ENCODE measurements at regions not wholly inside any gene's neighbourhood (a gene's known extent, or its start where the extent isn't known, plus 50 kb on each side); places are given as distances from the start of the nearest gene placed in this dataset.

DNA sequence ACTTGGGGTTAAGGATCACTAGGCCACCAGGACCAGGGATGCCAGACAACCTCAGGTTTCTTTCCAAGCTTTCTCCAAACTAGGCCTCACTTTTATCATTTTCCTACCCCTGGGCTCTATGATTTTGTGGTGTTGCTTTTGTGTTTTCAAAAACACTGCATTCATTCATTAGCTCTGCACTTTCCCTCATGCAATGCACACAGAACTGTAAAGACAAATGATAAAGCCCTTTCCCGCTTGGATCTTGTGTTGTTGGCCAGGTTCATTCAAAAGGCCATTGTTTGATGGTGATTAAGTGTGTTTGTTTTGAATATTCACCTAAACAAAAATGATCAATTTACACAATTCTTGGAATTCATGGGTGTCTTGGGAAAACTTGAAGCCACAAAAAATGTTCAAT lies 210.7 kb upstream of the TNP1 start:
- ChIA-PET POLR2A (no interaction called here), CTCF (no interaction called here)
- TF ChIP-seq TARDBP (IDR thresholded peaks at IDR 0.05) (no peak), BHLHE40 (IDR thresholded peaks at IDR 0.05; ENCODE audit: borderline replicate concordance) (no peak), ZNF384 (IDR thresholded peaks at IDR 0.05) (no peak), NFRKB (IDR thresholded peaks at IDR 0.05) (no peak), LEF1 (IDR thresholded peaks at IDR 0.05; ENCODE audit: borderline replicate concordance) (no peak), SP1 (IDR thresholded peaks at IDR 0.05) (no peak), CTBP1 (IDR thresholded peaks at IDR 0.05; ENCODE audit: borderline replicate concordance) (no peak), FOXM1 (IDR thresholded peaks at IDR 0.05; ENCODE audit: borderline replicate concordance) (no peak), ARNT (IDR thresholded peaks at IDR 0.05) (no peak), FOXA1 (IDR thresholded peaks at IDR 0.05) (no peak), SUZ12 (IDR thresholded peaks at IDR 0.05) (no peak), HDGF (IDR thresholded peaks at IDR 0.05; ENCODE audit: borderline replicate concordance) (no peak), L3MBTL2 (conservative IDR thresholded peaks at IDR 0.05) (no peak), ELF4 (IDR thresholded peaks at IDR 0.05) (no peak), FOXK2 (IDR thresholded peaks at IDR 0.05) (no peak)
- TF ChIP-seq, protein P1, sequence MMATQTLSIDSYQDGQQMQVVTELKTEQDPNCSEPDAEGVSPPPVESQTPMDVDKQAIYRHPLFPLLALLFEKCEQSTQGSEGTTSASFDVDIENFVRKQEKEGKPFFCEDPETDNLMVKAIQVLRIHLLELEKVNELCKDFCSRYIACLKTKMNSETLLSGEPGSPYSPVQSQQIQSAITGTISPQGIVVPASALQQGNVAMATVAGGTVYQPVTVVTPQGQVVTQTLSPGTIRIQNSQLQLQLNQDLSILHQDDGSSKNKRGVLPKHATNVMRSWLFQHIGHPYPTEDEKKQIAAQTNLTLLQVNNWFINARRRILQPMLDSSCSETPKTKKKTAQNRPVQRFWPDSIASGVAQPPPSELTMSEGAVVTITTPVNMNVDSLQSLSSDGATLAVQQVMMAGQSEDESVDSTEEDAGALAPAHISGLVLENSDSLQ (IDR thresholded peaks at IDR 0.05), result no peak
- no peak for DNase-seq (ENCODE audit: extremely low spot score)

DNA sequence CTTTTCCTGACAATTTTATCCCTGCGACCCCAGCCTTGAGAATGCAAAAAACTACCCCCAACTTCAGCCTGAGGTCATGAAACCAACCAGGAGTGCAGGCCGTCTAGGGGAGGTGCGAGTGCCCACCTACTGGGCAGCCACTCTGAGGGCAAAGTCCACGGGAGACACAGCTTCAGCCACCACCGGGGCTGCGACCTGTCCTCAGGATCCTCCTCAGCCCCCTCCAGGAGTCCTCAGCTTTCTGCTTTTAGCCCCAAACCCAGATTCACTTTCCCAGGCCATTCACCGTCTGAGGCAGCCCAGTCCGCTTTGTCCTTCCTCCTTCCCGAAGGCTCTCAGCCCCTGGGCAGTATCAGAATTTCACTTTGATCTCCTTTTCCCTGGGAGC lies 210.2 kb upstream of the TNP1 start:
- ChIA-PET POLR2A (no interaction called here), CTCF (no interaction called here)
- TF ChIP-seq FOXA1 (IDR thresholded peaks at IDR 0.05) (no peak), CTBP1 (IDR thresholded peaks at IDR 0.05; ENCODE audit: borderline replicate concordance) (no peak), FOXM1 (IDR thresholded peaks at IDR 0.05; ENCODE audit: borderline replicate concordance) (no peak), L3MBTL2 (conservative IDR thresholded peaks at IDR 0.05) (no peak), BHLHE40 (IDR thresholded peaks at IDR 0.05; ENCODE audit: borderline replicate concordance) (no peak), ZNF384 (IDR thresholded peaks at IDR 0.05) (no peak), SP1 (IDR thresholded peaks at IDR 0.05) (no peak), TARDBP (IDR thresholded peaks at IDR 0.05) (no peak), LEF1 (IDR thresholded peaks at IDR 0.05; ENCODE audit: borderline replicate concordance) (no peak), ARNT (IDR thresholded peaks at IDR 0.05) (no peak), SUZ12 (IDR thresholded peaks at IDR 0.05) (no peak), NFRKB (IDR thresholded peaks at IDR 0.05) (no peak), FOXK2 (IDR thresholded peaks at IDR 0.05) (no peak), ELF4 (IDR thresholded peaks at IDR 0.05) (no peak), HDGF (IDR thresholded peaks at IDR 0.05; ENCODE audit: borderline replicate concordance) (no peak)
- TF ChIP-seq, protein P1 (IDR thresholded peaks at IDR 0.05), result no peak
- no peak for DNase-seq (ENCODE audit: extremely low spot score)

DNA sequence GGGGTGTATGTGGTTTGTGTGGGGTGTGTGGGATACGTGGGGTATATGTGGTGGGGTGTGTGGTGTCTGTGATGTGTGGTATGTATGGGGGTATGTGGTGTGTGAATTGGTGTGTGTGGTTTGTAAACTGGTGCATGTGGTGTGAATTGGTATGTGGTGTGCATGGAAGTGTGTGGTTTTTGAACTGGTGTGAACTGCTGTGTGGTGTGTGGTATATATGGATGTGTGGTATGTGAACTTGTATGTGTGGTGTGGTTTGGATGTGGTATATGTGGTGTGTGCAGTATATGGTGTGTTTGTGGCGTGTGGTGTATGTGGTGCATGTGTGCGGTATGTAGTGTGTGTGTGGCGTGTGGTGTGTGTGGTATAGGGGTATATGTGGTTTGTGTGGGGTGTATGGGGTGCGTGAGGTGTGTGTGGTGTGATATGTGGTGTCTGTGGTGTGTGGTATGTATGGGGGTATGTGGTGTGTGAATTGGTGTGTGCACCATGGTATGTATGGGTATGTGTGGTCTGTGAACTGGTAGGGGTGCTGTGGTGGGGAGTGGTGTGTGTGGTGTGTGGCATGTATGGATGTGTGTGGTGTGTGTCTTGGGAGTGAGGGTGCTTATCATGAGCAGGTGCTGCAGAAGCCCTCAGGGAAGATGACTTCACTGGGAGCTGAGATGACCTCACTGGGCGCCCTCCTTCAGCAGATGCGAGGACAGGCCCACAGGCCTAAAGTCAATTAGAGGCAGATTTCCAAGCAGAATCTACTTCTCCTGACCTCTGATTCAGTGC lies 209.6 kb upstream of the TNP1 start:
- CTCF ChIA-PET, result no interaction called here
- POLR2A ChIA-PET, result no interaction called here
- DNase-seq (ENCODE audit: extremely low spot score), result no peak
- no peak for TF ChIP-seq FOXA1 (IDR thresholded peaks at IDR 0.05)
- TF ChIP-seq ARNT (IDR thresholded peaks at IDR 0.05), result no peak
- TF ChIP-seq TARDBP (IDR thresholded peaks at IDR 0.05), result no peak
- TF ChIP-seq FOXM1 (IDR thresholded peaks at IDR 0.05; ENCODE audit: borderline replicate concordance), result no peak
- no peak for TF ChIP-seq HDGF (IDR thresholded peaks at IDR 0.05; ENCODE audit: borderline replicate concordance)
- TF ChIP-seq L3MBTL2 (conservative IDR thresholded peaks at IDR 0.05), result no peak
- no peak for TF ChIP-seq CTBP1 (IDR thresholded peaks at IDR 0.05; ENCODE audit: borderline replicate concordance)
- TF ChIP-seq LEF1 (IDR thresholded peaks at IDR 0.05; ENCODE audit: borderline replicate concordance), result no peak
- no peak for TF ChIP-seq FOXK2 (IDR thresholded peaks at IDR 0.05)
- no peak for TF ChIP-seq ELF4 (IDR thresholded peaks at IDR 0.05)
- TF ChIP-seq, protein P1 (IDR thresholded peaks at IDR 0.05), result no peak
- no peak for TF ChIP-seq ZNF384 (IDR thresholded peaks at IDR 0.05)
- TF ChIP-seq NFRKB (IDR thresholded peaks at IDR 0.05), result no peak
- TF ChIP-seq SUZ12 (IDR thresholded peaks at IDR 0.05), result no peak
- no peak for TF ChIP-seq BHLHE40 (IDR thresholded peaks at IDR 0.05; ENCODE audit: borderline replicate concordance)
- no peak for TF ChIP-seq SP1 (IDR thresholded peaks at IDR 0.05)

DNA sequence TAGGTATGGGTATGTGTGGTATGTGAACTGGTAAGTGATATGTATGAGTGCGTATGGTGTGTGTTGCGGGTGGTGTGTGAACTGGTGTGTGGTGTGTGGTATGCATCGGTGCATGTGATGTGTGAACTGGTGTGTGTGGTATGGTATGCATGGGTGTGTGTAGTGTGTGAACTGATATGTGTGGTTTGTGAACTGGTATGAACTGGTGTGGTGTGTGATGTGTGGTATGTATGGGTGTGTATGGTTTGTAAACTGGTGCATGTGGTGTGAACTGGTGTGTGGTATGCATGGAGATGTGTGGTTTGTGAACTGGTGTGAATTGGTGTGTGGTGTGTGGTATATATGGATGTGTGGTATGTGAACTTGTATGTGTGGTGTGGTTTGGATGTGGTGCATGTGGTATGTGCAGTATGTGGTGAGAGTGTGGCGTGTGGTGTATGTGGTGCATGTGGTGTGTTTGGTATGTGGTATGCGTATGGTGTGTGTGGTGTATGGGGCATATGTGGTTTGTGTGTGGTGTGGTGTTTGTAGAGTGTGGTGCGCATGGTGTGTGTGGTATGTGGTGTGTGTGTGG lies 208.9 kb upstream of the TNP1 start:
- no peak for TF ChIP-seq BHLHE40 (IDR thresholded peaks at IDR 0.05; ENCODE audit: borderline replicate concordance)
- TF ChIP-seq NFRKB (IDR thresholded peaks at IDR 0.05), result no peak
- TF ChIP-seq CTBP1 (IDR thresholded peaks at IDR 0.05; ENCODE audit: borderline replicate concordance), result no peak
- TF ChIP-seq TARDBP (IDR thresholded peaks at IDR 0.05), result no peak
- TF ChIP-seq, protein P1 (IDR thresholded peaks at IDR 0.05), result no peak
- no peak for TF ChIP-seq HDGF (IDR thresholded peaks at IDR 0.05; ENCODE audit: borderline replicate concordance)
- TF ChIP-seq ELF4 (IDR thresholded peaks at IDR 0.05), result no peak
- no peak for TF ChIP-seq SP1 (IDR thresholded peaks at IDR 0.05)
- TF ChIP-seq L3MBTL2 (conservative IDR thresholded peaks at IDR 0.05), result no peak
- no peak for TF ChIP-seq FOXA1 (IDR thresholded peaks at IDR 0.05)
- TF ChIP-seq SUZ12 (IDR thresholded peaks at IDR 0.05), result no peak
- no peak for DNase-seq (ENCODE audit: extremely low spot score)
- ChIA-PET POLR2A (no interaction called here), CTCF (no interaction called here)

DNA sequence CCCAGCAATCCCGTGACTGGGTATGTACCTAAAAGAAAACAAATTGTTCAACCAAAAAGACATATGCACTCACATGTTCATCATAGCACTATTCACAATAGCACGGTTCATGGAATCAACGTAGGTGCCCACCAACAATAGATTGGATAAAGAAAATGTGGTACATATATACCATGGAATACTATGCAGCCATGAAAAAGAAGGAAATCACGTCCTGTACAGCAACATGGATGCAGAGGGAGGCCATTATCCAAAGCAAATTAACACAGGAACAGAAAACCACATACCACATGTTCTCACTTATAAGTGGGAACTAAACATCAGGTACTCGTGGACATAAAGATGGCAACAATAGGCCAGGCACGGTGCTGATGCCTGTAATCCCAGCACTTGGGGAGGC lies 207.9 kb upstream of the TNP1 start:
- CTCF ChIA-PET, result no interaction called here
- no peak for DNase-seq (ENCODE audit: extremely low spot score)
- POLR2A ChIA-PET, result no interaction called here
- no peak for TF ChIP-seq SP1 (IDR thresholded peaks at IDR 0.05)
- no peak for TF ChIP-seq FOXK2 (IDR thresholded peaks at IDR 0.05)
- no peak for TF ChIP-seq ELF4 (IDR thresholded peaks at IDR 0.05)
- no peak for TF ChIP-seq NFRKB (IDR thresholded peaks at IDR 0.05)
- TF ChIP-seq TARDBP (IDR thresholded peaks at IDR 0.05), result no peak
- no peak for TF ChIP-seq HDGF (IDR thresholded peaks at IDR 0.05; ENCODE audit: borderline replicate concordance)

Measured in HEK293T (cell line).